GM21390 (cell line): ENCODE measurements at regions not wholly inside any gene's neighbourhood (a gene's known extent, or its start where the extent isn't known, plus 50 kb on each side); places are given as distances from the start of the nearest gene placed in this dataset.
A peak's percentile ranks its signal among the peaks of the same experiment; 100 is the strongest.
"Not testable (repeated sequence)": the region's sequence is repeated elsewhere in the genome, so short reads cannot be mapped to it uniquely, and the experiment has no call there.

Experiments used
- ATAC-seq: cut with Tn5 transposase; IDR thresholded peaks from one replicate; pipeline ENCODE4 v1.9.1; 2021; ENCODE audit not compliant: unreplicated experiment

DNA sequence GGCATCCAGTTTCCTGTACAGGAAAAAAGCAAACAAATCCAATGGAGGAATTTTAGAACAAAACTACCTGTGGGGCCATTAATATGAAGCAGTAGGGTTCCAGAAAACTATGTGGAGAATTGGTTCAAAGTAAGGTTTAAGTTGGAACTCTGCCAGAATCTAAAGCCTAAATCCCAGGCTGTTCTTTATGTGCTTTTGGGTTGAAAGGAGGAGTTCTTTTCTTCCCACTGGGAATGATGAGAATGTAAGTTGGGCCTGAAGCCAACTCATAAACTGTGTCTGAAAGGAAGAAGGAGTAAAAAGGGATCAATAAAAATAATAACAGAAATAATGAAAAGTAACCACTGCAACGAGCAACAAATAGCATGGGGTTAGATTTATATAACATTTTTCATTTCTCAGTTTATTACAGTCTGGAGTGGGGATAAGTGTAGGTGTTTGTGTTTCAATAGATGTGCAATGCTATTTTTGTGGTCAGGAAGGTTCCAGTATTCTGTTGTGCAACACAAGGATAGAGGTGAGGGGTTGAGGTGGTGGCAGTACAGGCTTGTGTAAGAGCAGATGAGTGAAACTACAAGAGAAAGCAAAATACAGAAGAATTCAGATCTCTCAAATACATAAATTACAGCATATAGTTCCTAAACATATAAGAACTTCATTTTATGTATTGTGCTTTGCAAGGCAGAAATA, 373.6 kb downstream of the EMP1 start:
- no peak for ATAC-seq

DNA sequence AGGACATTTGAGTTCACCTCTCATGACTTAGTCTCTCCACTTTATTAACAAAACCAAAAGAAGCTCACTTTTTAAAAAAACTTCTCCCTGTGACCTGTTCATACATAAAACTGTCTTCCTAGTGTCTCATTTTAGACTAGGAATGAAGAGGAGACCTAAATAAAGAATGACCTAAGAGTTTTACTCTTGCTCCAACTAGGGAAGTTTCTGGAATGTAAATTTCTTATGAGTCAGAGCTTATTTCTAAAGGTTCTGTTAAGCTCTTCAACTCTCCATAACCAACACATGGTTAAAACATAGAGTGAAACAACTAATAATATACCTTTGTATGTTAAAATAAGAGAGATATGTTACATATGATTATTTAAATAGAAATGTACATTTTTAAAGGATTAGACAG, 369.8 kb downstream of the EMP1 start:
- ATAC-seq = no peak

DNA sequence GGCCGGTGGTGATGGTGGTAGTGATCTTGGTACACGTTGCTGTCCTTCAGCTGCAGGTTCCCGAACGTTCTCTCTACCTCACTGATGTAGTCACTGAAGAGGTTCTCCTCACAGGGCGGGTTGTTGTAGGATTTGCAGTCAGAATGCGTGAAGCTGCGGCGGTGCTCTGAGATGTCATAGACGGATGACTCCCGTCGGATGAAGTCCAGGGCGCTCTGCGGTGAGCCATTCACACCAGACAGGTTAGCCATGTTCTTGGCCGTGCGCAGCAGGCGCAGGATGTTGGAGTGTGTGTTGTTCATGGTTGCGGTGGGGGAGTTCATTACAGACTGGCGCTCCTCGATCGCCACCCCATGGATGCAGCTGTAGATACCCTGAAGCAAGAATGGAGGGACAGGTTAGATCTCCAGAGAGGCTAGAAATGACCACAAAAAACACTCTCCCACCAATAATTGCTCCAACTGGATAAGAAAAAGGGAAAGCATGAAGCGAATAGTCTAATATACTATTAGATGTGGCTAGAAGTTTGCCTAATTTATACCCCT, 367.8 kb downstream of the EMP1 start:
- ATAC-seq = no peak

DNA sequence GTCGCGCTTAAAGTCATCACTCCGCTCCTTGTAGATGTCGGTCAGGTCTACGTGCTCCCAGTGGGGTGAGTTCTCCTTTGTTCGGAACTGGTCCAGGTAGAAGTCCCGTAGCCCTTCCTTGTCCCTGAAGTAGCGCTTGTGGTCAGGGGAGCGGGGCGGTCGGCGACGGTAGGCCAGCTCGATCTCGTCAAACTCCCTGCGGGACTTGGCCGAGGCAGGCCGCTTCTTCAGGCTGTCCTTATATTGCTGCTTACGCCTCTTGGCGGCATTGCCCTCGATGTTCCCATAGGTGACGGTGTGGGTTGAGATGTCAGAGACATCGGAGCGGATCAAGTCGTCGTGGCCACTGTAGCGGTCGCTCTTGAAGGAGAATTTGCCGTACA, 367.2 kb downstream of the EMP1 start:
- ATAC-seq = no peak

DNA sequence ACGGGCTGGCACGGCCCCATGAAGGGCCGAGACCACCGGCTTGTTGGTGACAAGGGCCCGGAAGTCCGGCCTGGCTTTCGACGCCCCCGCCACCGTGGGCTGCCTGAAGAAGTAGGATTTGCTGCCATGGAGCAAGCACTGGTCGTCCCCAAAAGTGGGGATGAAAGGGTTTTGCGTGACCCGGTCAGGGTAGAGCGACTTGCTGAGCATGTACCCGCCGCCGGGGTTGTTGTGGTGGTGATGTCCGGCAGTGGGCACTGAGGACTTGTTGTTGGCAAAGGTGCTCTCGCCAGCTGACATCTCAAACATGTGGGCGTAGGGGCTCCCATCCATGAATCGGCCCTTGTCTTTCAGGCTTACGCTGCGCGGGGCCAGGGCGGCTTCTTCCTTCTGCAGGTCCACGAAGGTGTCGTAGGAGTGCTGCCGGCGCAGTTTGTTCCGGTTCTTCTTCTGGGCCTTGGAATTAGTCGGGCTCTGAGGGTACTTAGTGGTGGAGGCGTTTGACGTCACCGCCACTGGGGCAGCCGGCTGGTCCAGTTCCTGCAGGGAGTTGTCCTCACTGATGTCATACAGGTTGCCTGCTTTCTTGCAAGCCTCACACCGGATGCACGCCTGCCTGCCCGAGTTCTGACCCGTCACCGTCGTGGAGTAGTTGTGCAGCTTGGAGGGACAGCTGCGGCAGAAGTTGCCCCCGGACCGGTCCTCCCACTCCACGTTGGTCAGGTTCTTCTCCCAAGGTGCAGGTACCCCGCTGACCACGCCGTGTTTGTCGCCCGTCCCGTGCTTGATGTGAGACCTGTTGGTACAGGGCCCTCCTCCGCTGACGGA, 366.6 kb downstream of the EMP1 start:
- ATAC-seq = no peak

DNA sequence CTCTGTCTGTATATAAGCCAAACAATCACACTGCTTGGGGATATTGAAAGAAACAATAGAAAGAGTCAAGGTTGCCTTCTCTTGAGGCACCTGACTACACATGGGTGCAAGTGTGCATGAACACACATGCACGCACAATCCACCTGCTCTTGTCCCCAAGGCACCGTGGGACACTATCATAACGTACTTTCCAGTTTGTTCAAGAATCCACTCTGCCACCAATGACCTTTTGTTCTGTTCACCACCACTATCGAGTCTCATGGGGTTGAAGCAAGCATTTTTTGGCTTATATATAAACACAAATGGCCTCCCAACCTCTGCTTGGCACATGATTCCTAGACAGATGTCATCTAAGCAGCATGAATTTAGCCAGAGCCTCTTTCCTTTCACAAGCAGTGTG, 365.4 kb downstream of the EMP1 start:
- ATAC-seq = no peak

DNA sequence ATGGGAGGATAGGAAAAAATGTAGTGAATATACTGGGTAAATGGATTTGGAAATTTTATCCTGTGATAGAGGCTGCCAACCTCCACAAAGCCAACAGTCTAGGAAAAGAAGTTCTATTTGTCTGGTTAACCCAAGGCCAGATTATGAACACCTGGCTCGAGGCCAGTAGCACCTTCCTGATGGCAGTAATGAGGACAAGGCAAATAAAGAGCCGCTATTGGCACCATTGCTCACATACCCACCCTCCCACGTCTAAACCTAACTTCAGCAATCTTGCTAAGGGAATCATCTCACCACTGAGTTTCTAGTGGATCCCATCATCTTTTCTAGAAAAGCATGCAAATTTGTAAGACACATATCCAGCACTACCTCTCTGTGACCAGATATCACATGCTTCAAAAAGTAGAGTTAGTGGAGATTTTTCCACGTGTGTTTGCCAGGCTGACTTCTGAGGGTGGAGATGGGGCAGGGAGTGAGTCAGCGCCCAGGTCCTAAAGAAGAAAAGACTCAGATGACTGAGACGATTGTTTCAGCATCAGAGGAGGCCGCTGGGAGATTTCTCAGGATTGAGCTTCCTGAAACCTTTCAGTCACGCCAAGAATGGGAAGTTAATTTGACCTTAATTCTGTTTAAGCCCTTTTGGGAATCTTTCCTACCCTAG, 362.9 kb downstream of the EMP1 start:
- ATAC-seq = no peak

DNA sequence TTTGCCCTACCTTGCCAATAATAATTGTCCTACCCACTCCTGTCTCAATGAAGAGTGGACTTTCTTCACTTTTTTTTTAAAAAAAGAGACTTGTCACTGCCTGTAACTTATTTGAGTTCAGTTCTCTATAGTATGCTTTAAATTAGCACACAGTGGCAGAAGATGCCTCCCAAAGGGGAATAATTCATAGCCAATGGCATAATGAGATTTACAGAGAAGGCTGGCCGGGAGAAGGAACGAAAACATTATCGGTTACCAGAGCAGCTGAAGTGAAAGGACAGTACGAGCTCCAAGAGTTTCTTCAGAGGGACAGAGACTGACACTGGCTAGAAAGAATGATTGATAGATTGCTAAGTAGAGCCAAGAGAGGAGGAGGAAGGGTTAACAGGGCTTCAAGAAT, 356.3 kb downstream of the EMP1 start:
- ATAC-seq = no peak

DNA sequence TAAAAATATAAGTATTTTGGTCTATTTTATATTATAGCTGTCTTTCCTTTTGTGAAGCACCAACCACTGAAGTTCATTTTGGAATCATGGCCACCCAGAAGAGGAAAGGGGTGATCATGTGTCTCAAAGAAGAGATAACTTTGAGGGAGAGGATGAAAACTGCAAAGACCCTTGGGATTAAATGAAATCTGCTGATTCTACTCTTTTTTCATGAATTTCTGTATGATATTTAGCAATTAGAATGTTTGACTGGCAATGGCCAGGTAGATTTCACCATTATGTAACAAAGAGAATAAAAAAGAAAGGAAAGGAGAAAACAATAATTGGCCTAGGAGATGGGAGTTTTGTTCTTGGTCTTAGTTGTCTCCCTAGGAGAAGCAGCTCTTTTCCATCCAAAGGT, 350.8 kb downstream of the EMP1 start:
- ATAC-seq = no peak

DNA sequence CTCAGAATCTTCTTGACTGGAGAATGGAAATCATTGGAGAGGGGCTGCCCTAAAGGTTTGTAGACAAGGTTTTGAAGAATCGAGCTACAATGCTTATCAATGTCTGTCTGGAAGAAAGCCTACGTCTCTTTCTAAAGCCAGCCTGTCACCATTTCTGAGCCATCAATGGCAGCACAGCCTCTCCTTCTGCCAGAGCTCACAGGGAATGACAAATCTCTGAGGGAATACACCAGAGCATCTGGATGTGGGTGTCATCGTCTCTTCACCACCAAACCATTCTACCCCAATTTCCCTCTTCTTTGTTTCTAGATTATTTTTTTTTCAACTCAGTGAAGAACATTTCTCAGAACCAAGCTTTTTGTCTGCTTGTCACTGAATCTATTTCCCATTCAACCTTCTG, 349.7 kb downstream of the EMP1 start:
- no peak for ATAC-seq

DNA sequence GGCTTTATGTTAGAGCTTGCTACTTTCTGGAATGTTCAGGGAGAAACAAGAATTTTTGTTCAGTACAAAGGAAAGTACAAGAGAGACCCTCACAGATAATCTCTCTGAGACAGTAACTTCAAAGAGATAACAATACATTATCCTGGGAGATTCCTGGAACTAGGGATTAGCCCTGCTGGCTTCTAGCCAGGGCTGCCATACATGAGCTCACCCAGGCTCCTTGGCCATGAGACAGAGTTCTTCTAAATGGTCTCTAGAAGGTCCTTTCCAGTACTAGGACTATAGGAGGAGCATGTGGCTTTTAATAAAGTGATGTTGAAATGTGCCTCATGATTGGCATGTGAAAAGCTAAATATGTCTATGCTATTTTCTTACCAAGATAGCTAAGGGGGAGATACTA, 342.5 kb downstream of the EMP1 start:
- no peak for ATAC-seq

DNA sequence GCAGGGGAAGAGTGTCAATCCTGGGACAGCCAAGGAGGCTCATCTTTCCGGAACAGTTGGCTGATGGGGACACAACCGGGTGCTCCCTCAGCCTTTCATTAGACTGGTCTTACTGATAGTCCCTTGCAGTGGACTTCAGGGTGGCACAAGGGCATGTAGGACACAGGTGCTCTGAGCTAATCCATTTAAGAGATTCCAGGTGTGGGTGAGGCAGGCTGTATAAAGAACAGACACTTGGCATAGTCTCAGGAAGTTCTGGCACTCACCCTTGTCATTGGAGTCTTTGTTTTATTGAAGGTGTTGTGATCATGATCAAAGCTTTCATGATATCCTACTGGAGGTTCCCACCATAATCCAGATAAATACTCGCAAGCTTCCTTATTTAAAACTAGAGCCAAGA, 341.6 kb downstream of the EMP1 start:
- ATAC-seq = no peak

DNA sequence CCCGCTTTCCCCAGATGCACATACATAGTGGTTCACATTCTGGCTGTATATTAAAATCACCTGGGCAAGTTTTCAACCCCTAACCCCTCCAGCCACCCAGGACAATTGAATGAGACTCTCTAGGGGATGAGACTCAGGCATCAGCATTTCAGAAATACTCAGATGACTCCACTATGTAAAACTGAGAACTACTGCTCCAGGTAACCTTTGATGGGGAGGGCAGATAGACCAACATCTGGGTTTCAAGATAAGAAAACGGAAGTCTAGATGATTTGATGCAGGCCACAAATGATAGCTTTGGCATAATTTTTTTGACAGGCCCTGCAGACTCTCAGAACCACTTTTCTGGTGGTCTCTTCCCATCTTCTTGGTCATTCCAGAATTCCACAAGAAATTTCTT, 341.1 kb downstream of the EMP1 start:
- peak; percentile 52 for ATAC-seq

DNA sequence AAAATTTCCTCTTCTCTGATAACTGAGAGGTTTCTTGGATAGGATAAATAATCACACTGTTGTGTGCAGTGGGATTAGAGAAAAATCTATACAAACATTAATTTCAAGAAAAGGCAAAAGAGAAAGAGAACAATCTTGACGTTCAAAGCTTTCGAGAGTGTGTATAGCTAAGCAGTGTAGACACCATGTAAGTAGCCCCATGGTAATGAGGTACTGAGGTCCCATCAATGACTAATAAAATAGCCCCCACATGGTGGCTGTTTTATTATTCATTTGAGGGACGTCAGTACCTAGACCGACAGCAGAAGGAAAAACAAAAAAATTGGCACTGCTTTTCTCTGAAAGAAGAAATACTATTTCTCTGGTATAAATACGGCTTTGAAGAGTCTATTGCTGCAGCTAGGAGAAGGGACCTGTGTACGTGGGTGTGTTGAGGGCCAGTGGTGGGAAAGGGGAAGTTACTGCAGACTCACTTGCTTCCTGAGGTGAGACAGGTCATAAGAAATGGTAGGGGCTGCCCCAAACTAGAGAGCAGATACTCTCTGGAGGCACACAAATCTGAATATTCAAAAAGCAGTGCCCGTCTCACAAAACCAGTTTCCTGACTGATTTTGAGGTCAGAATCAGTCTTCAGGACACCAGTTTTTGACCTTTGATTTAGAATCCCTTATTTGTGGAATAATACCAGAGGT, 339.8 kb downstream of the EMP1 start:
- peak; percentile 93 for ATAC-seq

DNA sequence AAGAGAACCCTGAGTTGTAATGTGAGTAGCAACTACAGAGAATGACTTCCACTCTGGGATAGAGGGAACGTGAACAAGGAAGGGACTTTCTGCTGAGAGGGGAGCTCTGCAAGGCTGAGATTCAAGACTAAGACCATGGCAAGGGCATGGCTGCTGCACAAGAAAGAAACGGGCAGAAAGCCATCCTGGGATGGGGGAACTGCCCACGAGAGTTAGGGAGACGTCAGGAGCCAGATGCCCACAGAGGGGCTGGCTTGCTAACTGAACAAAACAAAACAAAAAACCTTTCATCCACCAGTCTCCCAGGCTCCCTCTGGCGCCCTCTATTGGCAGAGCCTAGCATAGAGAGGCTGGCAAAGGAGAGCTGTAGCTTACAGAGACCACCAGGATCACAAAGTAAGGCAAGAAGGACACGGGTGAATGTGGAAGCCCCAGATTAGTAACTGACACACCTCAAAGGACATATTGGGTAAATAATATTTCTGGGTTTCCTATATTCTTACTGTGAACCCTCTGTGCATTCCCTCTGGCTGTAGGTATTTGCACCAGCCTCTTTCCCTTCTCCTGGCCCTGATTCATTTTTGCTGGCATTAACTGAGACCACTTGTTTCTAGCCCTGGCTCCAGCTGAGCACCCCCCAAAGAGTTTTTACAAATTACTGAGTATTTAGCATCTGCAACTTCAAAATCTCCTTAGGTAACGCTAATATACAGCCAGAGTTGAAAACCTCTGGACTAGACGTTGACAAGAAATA, 338.3 kb downstream of the EMP1 start:
- ATAC-seq = no peak

DNA sequence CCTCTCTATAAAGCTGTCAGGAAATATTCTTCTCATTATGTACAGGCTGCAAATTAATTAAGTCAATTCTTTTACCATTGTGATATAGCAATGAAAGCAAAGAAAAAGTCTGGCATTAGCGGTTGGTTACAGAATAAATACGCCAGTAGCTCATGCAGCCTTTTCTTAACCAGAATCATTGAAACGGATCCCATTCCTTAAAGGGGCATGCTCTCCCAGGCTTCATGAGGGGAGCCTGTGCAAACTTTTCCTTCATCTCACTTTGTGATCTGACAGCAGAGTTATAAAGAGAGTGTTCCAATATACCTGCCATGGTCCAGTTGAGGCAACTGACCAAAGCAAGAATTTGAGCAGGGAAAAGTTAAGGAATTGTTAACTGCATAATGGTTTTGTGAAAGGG, 337.7 kb downstream of the EMP1 start:
- no peak for ATAC-seq

DNA sequence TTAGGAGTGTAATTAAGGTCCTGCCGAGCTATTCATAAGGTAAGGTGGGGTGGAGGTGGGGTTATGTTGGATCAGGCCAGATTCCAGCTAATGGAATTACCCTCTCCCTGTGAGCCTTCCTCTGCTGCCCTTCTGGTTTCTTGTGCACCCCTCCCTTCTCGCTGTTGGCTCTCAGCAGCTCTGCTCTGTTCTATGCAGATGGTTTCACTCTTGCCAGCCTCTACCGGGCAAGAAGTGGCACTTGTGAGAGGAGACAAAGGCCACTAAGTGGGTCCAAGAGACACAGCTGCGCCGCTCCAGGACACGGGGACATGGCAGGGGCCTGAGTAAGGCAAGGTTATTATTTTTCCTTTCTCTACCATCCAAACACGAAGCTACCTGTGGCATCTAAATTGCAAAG, 334.4 kb downstream of the EMP1 start:
- ATAC-seq = no peak

DNA sequence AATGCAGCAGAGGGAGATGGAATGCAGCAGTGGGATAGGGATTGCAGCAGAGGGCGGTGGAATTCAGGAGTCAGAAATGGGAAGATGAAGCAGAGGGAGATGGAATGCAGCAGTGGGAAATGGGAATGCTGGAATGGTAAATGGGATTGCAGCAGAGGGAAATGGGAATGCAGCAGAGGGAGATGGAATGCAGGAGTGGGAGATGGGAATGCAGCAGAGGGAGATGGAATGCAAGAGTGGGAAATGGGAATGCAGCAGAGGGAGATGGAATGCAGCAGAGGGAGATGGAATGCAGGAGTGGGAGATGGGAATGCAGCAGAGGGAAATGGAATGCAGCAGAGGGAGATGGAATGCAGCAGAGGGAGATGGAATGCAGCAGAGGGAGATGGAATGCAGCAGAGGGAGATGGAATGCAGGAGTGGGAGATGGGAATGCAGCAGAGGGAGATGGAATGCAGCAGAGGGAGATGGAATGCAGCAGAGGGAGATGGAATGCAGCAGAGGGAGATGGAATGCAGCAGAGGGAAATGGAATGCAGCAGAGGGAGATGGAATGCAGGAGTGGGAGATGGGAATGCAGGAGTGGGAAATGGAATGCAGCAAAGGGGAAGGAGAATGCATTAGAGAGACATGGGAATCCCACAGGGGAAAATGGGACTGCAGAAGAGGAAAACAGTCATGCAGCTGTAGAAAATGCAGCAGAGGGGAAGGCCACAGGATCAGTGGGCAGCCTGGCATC, 329.8 kb downstream of the EMP1 start:
- not testable (repeated sequence) for ATAC-seq

DNA sequence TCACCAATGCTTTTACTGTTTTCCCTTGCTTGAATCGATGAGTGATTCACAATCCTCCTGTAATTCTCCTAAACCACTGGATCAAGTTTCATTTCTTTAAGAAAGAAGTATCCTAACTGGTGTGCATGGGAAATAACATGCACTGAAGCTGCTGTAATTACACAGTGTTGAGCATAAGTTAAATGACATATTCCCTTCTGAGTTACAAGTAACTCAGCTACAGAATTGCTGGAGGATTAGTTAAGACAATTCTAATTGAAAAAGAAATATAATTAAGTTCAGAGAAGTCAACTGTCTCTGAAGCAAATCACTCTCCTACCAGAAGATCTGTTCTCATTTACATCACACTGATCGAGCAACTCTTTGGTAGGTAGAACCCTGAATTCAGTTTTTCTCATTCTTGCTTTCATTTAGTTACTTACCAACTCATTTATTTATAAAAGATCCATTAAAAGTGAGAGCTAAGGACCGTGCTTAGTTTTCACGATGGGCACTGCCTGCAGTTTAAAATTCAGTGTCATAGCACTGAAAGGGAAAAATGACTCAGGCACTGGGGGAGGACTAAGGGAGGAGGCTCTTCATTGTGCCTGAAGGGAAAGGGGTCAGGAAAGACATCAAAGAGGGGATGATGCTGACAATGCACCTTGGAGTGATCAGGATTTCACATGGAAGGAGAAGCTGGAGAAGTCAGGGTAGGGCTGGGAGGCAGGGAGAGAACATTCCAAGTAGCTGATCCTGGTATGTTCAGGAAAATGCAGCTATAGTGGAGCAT, 327.2 kb downstream of the EMP1 start:
- ATAC-seq = no peak
